Astrocyte (in vitro differentiated cells and primary cell): ENCODE measurements at regions not wholly inside any gene's neighbourhood (a gene's known extent, or its start where the extent isn't known, plus 50 kb on each side); places are given as distances from the start of the nearest gene placed in this dataset.

Source experiments
- DNase-seq: peaks from one replicate; pipeline ENCODE4 v3.0.0-alpha.2; 2010; ENCODE audit warnings: low read depth
- FAIRE-seq: peaks from 2 replicates; lab custom pipeline; 2011; peaks lifted over from hg19 to GRCh38; lab: Jason Lieb, UNC
- H2AFZ ChIP-seq: 2 replicates; pipeline ENCODE4 v1.6.0; 2012; ENCODE audit warnings: low read depth, low read length, inconsistent platforms
- H3K27ac ChIP-seq: 2 replicates; pipeline ENCODE4 v1.5.1; 2011; ENCODE audit warnings: low read depth, low read length, inconsistent platforms
- H3K27me3 ChIP-seq: 2 replicates; pipeline ENCODE4 v1.6.0; 2011; ENCODE audit warnings: low read length, inconsistent platforms; ENCODE audit not compliant: insufficient read depth
- H3K36me3 ChIP-seq: 2 replicates; pipeline ENCODE4 v1.5.1; 2011; ENCODE audit warnings: low read length, inconsistent platforms; ENCODE audit not compliant: insufficient read depth
- H3K4me1 ChIP-seq: 2 replicates; pipeline ENCODE4 v1.5.1; 2011; ENCODE audit warnings: low read length, inconsistent platforms; ENCODE audit not compliant: insufficient read depth
- H3K4me2 ChIP-seq: 2 replicates; pipeline ENCODE4 v1.6.0; 2012; ENCODE audit warnings: low read length, inconsistent platforms
- H3K4me3 ChIP-seq: 2 replicates; pipeline ENCODE4 v1.5.1; 2011; ENCODE audit warnings: low read depth, mild to moderate bottlenecking, low read length, inconsistent platforms; ENCODE audit not compliant: insufficient read depth
- H3K79me2 ChIP-seq: 2 replicates; pipeline ENCODE4 v1.6.0; 2012; ENCODE audit warnings: mild to moderate bottlenecking, low read length, inconsistent platforms; ENCODE audit not compliant: insufficient read depth
- H3K9ac ChIP-seq: 2 replicates; pipeline ENCODE4 v1.6.0; 2012; ENCODE audit warnings: mild to moderate bottlenecking, low read length, inconsistent platforms
- H3K9me3 ChIP-seq: 2 replicates; pipeline ENCODE4 v1.5.1; 2012; ENCODE audit warnings: low read depth, mild to moderate bottlenecking, low read length, inconsistent platforms; ENCODE audit not compliant: insufficient read depth
- H4K20me1 ChIP-seq: 2 replicates; pipeline ENCODE4 v1.6.0; 2012; ENCODE audit warnings: low read length, inconsistent platforms; ENCODE audit not compliant: insufficient read depth
- H3K27ac Mint-ChIP-seq: one replicate; pipeline ENCODE4 v1.8.0; 2021; ENCODE audit warnings: mild to moderate bottlenecking, mixed read lengths; ENCODE audit not compliant: unreplicated experiment
- H3K27me3 Mint-ChIP-seq: one replicate; pipeline ENCODE4 v1.8.0; 2021; ENCODE audit warnings: low read depth, mixed read lengths; ENCODE audit not compliant: unreplicated experiment
- H3K36me3 Mint-ChIP-seq: one replicate; pipeline ENCODE4 v1.8.0; 2021; ENCODE audit warnings: low read depth, mixed read lengths; ENCODE audit not compliant: unreplicated experiment
- H3K4me1 Mint-ChIP-seq: one replicate; pipeline ENCODE4 v1.8.0; 2021; ENCODE audit warnings: low read depth, mixed read lengths; ENCODE audit not compliant: unreplicated experiment
- H3K4me3 Mint-ChIP-seq: one replicate; pipeline ENCODE4 v1.8.0; 2021; ENCODE audit warnings: mild to moderate bottlenecking, moderate library complexity, mixed read lengths; ENCODE audit not compliant: unreplicated experiment
- H3K9me3 Mint-ChIP-seq: one replicate; pipeline ENCODE4 v1.8.0; 2021; ENCODE audit warnings: mild to moderate bottlenecking, mixed read lengths; ENCODE audit not compliant: unreplicated experiment
- CTCF ChIP-seq: IDR thresholded peaks from 2 replicates; pipeline ENCODE4 v1.5.1; 2011; ENCODE audit warnings: low read depth, mild to moderate bottlenecking, inconsistent platforms, low read length, moderate library complexity; ENCODE audit not compliant: insufficient read depth
- EZH2 ChIP-seq: IDR thresholded peaks from 2 replicates; pipeline ENCODE4 v1.6.1; 2012; ENCODE audit warnings: mild to moderate bottlenecking, low read length, inconsistent platforms; ENCODE audit not compliant: insufficient read depth

- H3K4me1 ChIP-seq, result no peaks in the 10 kb centered on the region
- H3K27me3 Mint-ChIP-seq, result no peaks in the 10 kb centered on the region
- peaks cover 3% of the 10 kb centered on the region for H3K9me3 Mint-ChIP-seq
- H3K27ac Mint-ChIP-seq, result no peak overlapping the region
- H3K9ac ChIP-seq, result no peak overlapping the region
- FAIRE-seq, result no peak
- no peak overlapping the region for H3K4me3 Mint-ChIP-seq
- no peaks in the 10 kb centered on the region for H4K20me1 ChIP-seq
- H3K27ac ChIP-seq, result no peak overlapping the region
- H3K9me3 ChIP-seq, result no peaks in the 10 kb centered on the region
- H3K36me3 Mint-ChIP-seq, result no peaks in the 10 kb centered on the region
- H3K4me1 Mint-ChIP-seq, result no peaks in the 10 kb centered on the region
- H3K27me3 ChIP-seq, result no peaks in the 10 kb centered on the region
- TF ChIP-seq EZH2, result no peak
- no peak for TF ChIP-seq CTCF
- no peak overlapping the region for H3K4me2 ChIP-seq
- H3K36me3 ChIP-seq, result no peaks in the 10 kb centered on the region
- no peak for DNase-seq
- H3K4me3 ChIP-seq, result no peak overlapping the region
- no peak overlapping the region for H2AFZ ChIP-seq
- H3K79me2 ChIP-seq, result peaks cover 3% of the 10 kb centered on the region
These were observed 249.0 kb downstream of the ZEB2 start for GRCh38 chr2:144270951-144271350.

DNA sequence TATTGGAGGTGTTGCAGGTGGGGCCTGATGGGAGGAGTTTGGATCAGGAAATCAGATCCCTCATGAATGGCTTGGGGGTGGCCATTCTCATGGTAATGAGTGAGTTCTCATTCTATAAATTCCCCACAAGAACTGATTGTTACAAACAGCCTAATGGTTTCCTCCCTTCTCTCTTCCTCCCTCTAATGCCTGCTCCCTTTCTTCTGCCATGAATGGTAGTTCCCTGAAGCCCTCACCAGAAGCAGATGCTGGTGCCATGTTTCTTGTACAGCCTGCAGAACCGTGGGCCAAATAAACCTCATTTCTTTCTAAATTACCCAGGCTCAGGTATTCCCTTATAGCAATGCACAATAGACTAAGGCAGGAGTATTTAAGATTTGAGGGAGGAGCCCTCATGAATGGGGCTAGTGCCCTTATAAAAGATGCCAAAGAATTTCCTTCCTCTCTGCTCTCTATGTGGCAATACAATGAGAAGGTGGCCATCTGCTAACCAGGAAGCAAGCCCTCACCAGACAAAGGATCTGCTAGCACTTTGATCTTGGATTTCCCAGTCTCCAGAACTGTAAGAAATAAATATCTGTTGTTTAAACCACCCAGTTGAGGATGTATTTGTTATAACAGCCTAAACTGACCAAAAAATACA lies 251.8 kb downstream of the ZEB2 start:
- Histone ChIP-seq H3K4me1 (no peaks in the 10 kb centered on the region), H3K27ac (no peak overlapping the region), H4K20me1 (no peaks in the 10 kb centered on the region), H3K9ac (no peak overlapping the region), H3K4me2 (no peak overlapping the region), H3K9me3 (no peaks in the 10 kb centered on the region), H3K36me3 (no peaks in the 10 kb centered on the region), H2AFZ (no peak overlapping the region), H3K4me3 (no peak overlapping the region), H3K27me3 (no peaks in the 10 kb centered on the region), H3K79me2 (no peaks in the 10 kb centered on the region)
- no peak for TF ChIP-seq EZH2
- TF ChIP-seq CTCF, result no peak
- Mint-ChIP-seq H3K4me3 (no peak overlapping the region), H3K27me3 (no peaks in the 10 kb centered on the region), H3K4me1 (no peaks in the 10 kb centered on the region), H3K36me3 (peaks cover 3% of the 10 kb centered on the region), H3K27ac (no peak overlapping the region), H3K9me3 (peaks cover 6% of the 10 kb centered on the region)
- DNase-seq (no peak), FAIRE-seq (no peak)

GRCh38 chr2:144267239-144267638 lies 252.7 kb downstream of the ZEB2 start:
- H3K4me1 ChIP-seq, result no peaks in the 10 kb centered on the region
- H3K36me3 ChIP-seq, result no peaks in the 10 kb centered on the region
- H2AFZ ChIP-seq, result no peak overlapping the region
- H3K9me3 Mint-ChIP-seq, result peaks cover 6% of the 10 kb centered on the region
- H3K4me2 ChIP-seq, result no peak overlapping the region
- H3K36me3 Mint-ChIP-seq, result peaks cover 3% of the 10 kb centered on the region
- H4K20me1 ChIP-seq, result no peaks in the 10 kb centered on the region
- no peak overlapping the region for H3K27ac Mint-ChIP-seq
- H3K27me3 Mint-ChIP-seq, result no peaks in the 10 kb centered on the region
- DNase-seq, result no peak
- H3K4me1 Mint-ChIP-seq, result no peaks in the 10 kb centered on the region
- no peak overlapping the region for H3K27ac ChIP-seq
- H3K79me2 ChIP-seq, result no peaks in the 10 kb centered on the region
- H3K4me3 Mint-ChIP-seq, result no peak overlapping the region
- H3K9ac ChIP-seq, result no peak overlapping the region
- no peaks in the 10 kb centered on the region for H3K27me3 ChIP-seq
- TF ChIP-seq CTCF (no peak), EZH2 (no peak)
- no peaks in the 10 kb centered on the region for H3K9me3 ChIP-seq
- FAIRE-seq, result no peak
- H3K4me3 ChIP-seq, result no peak overlapping the region
